HEK293 (cell line): ENCODE measurements at regions not wholly inside any gene's neighbourhood (a gene's known extent, or its start where the extent isn't known, plus 50 kb on each side); places are given as distances from the start of the nearest gene placed in this dataset.

Experiments
- CTCF ChIA-PET: fragments of 350-600 bp; formaldehyde crosslinking; extraction: SDS; loops from one replicate; lab custom pipeline; 2021; ENCODE audit warnings: antibody characterized with exemption; lab: Yijun Ruan, JAX
- POLR2A ChIA-PET: fragments of 300-600 bp; formaldehyde crosslinking; extraction: SDS; loops from one replicate; lab custom pipeline; 2020; ENCODE audit warnings: antibody characterized with exemption, inconsistent platforms; lab: Yijun Ruan, JAX
- H3K27ac ChIP-seq: fragments of 200-500 bp; sonication (Bioruptor generic); 2 replicates; pipeline ENCODE4 v1.5.1; 2014; ENCODE audit warnings: low read depth, low read length, control low read depth, inconsistent platforms; ENCODE audit errors: extremely low read depth
- H3K36me3 ChIP-seq, 2 experiments: fragments of 200-500 bp in 1 of 2; sonication (Bioruptor generic) in 1 of 2; 1 replicate in 1 of 2; 2 replicates in 1 of 2; pipeline ENCODE4 v1.5.1; 2014 to 2017; ENCODE audit warnings: inconsistent platforms in 2 of 2, low read length in 2 of 2; ENCODE audit not compliant: control insufficient read depth in 2 of 2, insufficient read depth in 1 of 2
- H3K4me1 ChIP-seq: fragments of 200-500 bp; sonication (Bioruptor generic); 2 replicates; pipeline ENCODE4 v1.5.1; 2014; ENCODE audit warnings: mild to moderate bottlenecking, low read length, inconsistent platforms; ENCODE audit not compliant: control insufficient read depth, insufficient read depth
- H3K4me3 ChIP-seq: 2 replicates; pipeline ENCODE4 v1.5.1; 2011; ENCODE audit warnings: low read depth, mild to moderate bottlenecking, control low read depth, low read length, moderate library complexity
- H3K9me3 ChIP-seq: fragments of 200-500 bp; sonication (Bioruptor generic); 2 replicates; pipeline ENCODE4 v1.5.1; 2014; ENCODE audit warnings: low read depth, low read length, inconsistent platforms; ENCODE audit not compliant: control insufficient read depth, insufficient read depth
- HOXC10 ChIP-seq: sonication (generic); formaldehyde crosslinking; IDR thresholded peaks from 2 replicates; pipeline ENCODE4 v1.8.1; 2023; ENCODE audit warnings: mild to moderate bottlenecking, missing genetic modification reagents
- INSM2 ChIP-seq: fragments of 450-650 bp; formaldehyde crosslinking; IDR thresholded peaks from 2 replicates; pipeline ENCODE4 v1.5.1; 2016; ENCODE audit warnings: missing biosample characterization, missing genetic modification characterization
- PBX3 ChIP-seq: sonication (generic); formaldehyde crosslinking; IDR thresholded peaks from 2 replicates; pipeline ENCODE4 v1.8.1; 2022; ENCODE audit warnings: mild to moderate bottlenecking, moderate library complexity, missing genetic modification reagents
- TCF7L2 ChIP-seq: IDR thresholded peaks from 2 replicates; pipeline ENCODE4 v1.6.1; 2011; ENCODE audit warnings: low read depth, mild to moderate bottlenecking, inconsistent platforms, low read length, moderate library complexity, borderline replicate concordance
- ZBTB21 ChIP-seq: fragments of 450-650 bp; formaldehyde crosslinking; IDR thresholded peaks from 2 replicates; pipeline ENCODE4 v1.5.1; 2017; ENCODE audit warnings: missing biosample characterization, missing genetic modification characterization
- ZBTB49 ChIP-seq: fragments of 450-650 bp; formaldehyde crosslinking; IDR thresholded peaks from 2 replicates; pipeline ENCODE4 v1.5.1; 2016; ENCODE audit warnings: missing biosample characterization, missing genetic modification characterization, low read depth
- ZNF175 ChIP-seq: fragments of 450-650 bp; formaldehyde crosslinking; IDR thresholded peaks from 2 replicates; pipeline ENCODE4 v1.5.1; 2016; ENCODE audit warnings: missing biosample characterization, missing genetic modification characterization
- ZNF362 ChIP-seq: fragments of 450-650 bp; formaldehyde crosslinking; IDR thresholded peaks from 2 replicates; pipeline ENCODE4 v1.5.1; 2016; ENCODE audit warnings: missing biosample characterization, missing genetic modification characterization
- ZNF366 ChIP-seq: fragments of 450-650 bp; formaldehyde crosslinking; conservative IDR thresholded peaks from 2 replicates; pipeline ENCODE4 v1.5.1; 2016; ENCODE audit warnings: missing biosample characterization, missing genetic modification characterization
- ZNF426 ChIP-seq: fragments of 450-650 bp; formaldehyde crosslinking; IDR thresholded peaks from 2 replicates; pipeline ENCODE4 v1.5.1; 2017; ENCODE audit warnings: missing biosample characterization, missing genetic modification characterization, mild to moderate bottlenecking, inconsistent platforms, moderate library complexity
- ZNF514 ChIP-seq: fragments of 450-650 bp; formaldehyde crosslinking; IDR thresholded peaks from 2 replicates; pipeline ENCODE4 v1.5.1; 2016; ENCODE audit warnings: missing biosample characterization, missing genetic modification characterization
- ZNF518A ChIP-seq: fragments of 450-650 bp; formaldehyde crosslinking; conservative IDR thresholded peaks from 2 replicates; pipeline ENCODE4 v1.5.1; 2016; ENCODE audit warnings: low read depth, missing biosample characterization, missing genetic modification characterization
- ZNF544 ChIP-seq: fragments of 450-650 bp; formaldehyde crosslinking; IDR thresholded peaks from 2 replicates; pipeline ENCODE4 v1.5.0; 2017; ENCODE audit warnings: missing biosample characterization, missing genetic modification characterization
- ZNF654 ChIP-seq: fragments of 450-650 bp; formaldehyde crosslinking; IDR thresholded peaks from 2 replicates; pipeline ENCODE4 v1.5.1; 2016; ENCODE audit warnings: low read depth, missing biosample characterization, missing genetic modification characterization
- ZNF704 ChIP-seq: fragments of 450-650 bp; formaldehyde crosslinking; IDR thresholded peaks from 2 replicates; pipeline ENCODE4 v1.5.1; 2016; ENCODE audit warnings: missing biosample characterization, missing genetic modification characterization
- ZNF707 ChIP-seq: fragments of 450-650 bp; formaldehyde crosslinking; IDR thresholded peaks from 2 replicates; pipeline ENCODE4 v1.5.1; 2016; ENCODE audit warnings: missing biosample characterization, missing genetic modification characterization
- ZSCAN18 ChIP-seq: fragments of 450-650 bp; formaldehyde crosslinking; IDR thresholded peaks from 2 replicates; pipeline ENCODE4 v1.5.1; 2016; ENCODE audit warnings: missing biosample characterization, missing genetic modification characterization

GRCh38 chr3:154884952-154885351 is 195.2 kb upstream of the MME start:
- Histone ChIP-seq H3K4me3 (no peak overlapping the region), H3K9me3 (no peaks in the 10 kb centered on the region), H3K27ac (no peak overlapping the region), H3K4me1 (no peaks in the 10 kb centered on the region), H3K36me3 (no peaks in the 10 kb centered on the region)
- CTCF ChIA-PET, result interaction anchor here (0.7 kb wide), 1 partner anchor 1798 kb away, joined by 5 read pairs; no protein-coding TSS in a partner anchor
- TF ChIP-seq ZNF654 (tag by site-specific recombination) (no peak), ZNF544 (tag by site-specific recombination) (no peak), ZNF518A (tag by site-specific recombination) (no peak), HOXC10 (CRISPR knock-in tag) (no peak), ZSCAN18 (tag by site-specific recombination) (no peak), ZNF704 (tag by site-specific recombination) (no peak), ZNF175 (tag by site-specific recombination) (no peak), ZNF707 (tag by site-specific recombination) (no peak), ZNF366 (tag by site-specific recombination) (no peak), ZBTB21 (tag by site-specific recombination) (no peak), ZNF514 (tag by site-specific recombination) (no peak), ZBTB49 (no peak), ZNF362 (tag by site-specific recombination) (no peak), TCF7L2 (no peak)
- POLR2A ChIA-PET, result no interaction called here

- H3K4me3 ChIP-seq, result no peak overlapping the region
- no peaks in the 10 kb centered on the region for H3K9me3 ChIP-seq
- ChIA-PET POLR2A (no interaction called here), CTCF (interaction anchor here (0.6 kb wide), 1 partner anchor 366 kb away, joined by 4 read pairs; no protein-coding TSS in a partner anchor)
- no peaks in the 10 kb centered on the region for H3K36me3 ChIP-seq
- H3K27ac ChIP-seq, result no peak overlapping the region
- no peaks in the 10 kb centered on the region for H3K4me1 ChIP-seq
- no peak for TF ChIP-seq INSM2 (tag by site-specific recombination)
- TF ChIP-seq PBX3 (CRISPR knock-in tag), result no peak
- no peak for TF ChIP-seq ZNF426 (tag by site-specific recombination)
Observed at GRCh38 chr3:154875142-154875541, 205.0 kb upstream of the MME start.
